Adrenal gland (tissue), 9 donors: ENCODE measurements at regions not wholly inside any gene's neighbourhood (a gene's known extent, or its start where the extent isn't known, plus 50 kb on each side); places are given as distances from the start of the nearest gene placed in this dataset.

Experiments
- DNase-seq, 7 donors: peaks; one replicate each; pipeline ENCODE4 v3.0.0-alpha.2; 2019 to 2020
- H3K27ac ChIP-seq, 5 donors: fragments of 200-600 bp; sonication (generic) in 4 of 5; 1 replicate in 3 of 5; 2 replicates in 2 of 5; pipeline versions ENCODE4 v1.5.1 to v1.8.0; 2016 to 2020; ENCODE audit warnings: mild to moderate bottlenecking in 1 of 5
- H3K27me3 ChIP-seq: fragments of 200-600 bp; 2 replicates; pipeline ENCODE4 v1.8.0; 2021
- H3K36me3 ChIP-seq, 2 donors: fragments of 200-600 bp; replicated peaks in 1 of 2; 1 replicate in 1 of 2; 2 replicates in 1 of 2; pipeline versions ENCODE4 v1.5.1 to v1.8.0; 2018 to 2022
- H3K4me1 ChIP-seq, 2 donors: fragments of 200-600 bp; replicated peaks in 1 of 2; 1 replicate in 1 of 2; 2 replicates in 1 of 2; pipeline versions ENCODE4 v1.5.1 to v1.8.0; 2018 to 2021
- H3K4me3 ChIP-seq, 4 donors: fragments of 200-600 bp; sonication (generic) in 3 of 4; one replicate each; pipeline ENCODE4 v1.5.1; 2016 to 2018
- H3K9me3 ChIP-seq, 3 donors: fragments of 200-600 bp; sonication (generic) in 1 of 3; replicated peaks in 1 of 3; 1 replicate in 2 of 3; 2 replicates in 1 of 3; pipeline versions ENCODE4 v1.5.1 to v1.8.0; 2016 to 2021
- CTCF ChIP-seq, 6 experiments: fragments of 450-650 bp in 4 of 6; fragments of 200-600 bp in 2 of 6; sonication (generic) in 1 of 6; IDR thresholded peaks; 1 replicate in 5 of 6; 2 replicates in 1 of 6; pipeline versions ENCODE4 v1.5.1 to v1.8.0; 2016 to 2021; ENCODE audit warnings: antibody characterized with exemption in 6 of 6, mild to moderate bottlenecking in 2 of 6, moderate library complexity in 1 of 6
- POLR2A ChIP-seq, 2 donors: fragments of 450-650 bp; IDR thresholded peaks; one replicate each; pipeline ENCODE4 v1.6.1; 2017; ENCODE audit warnings: antibody characterized with exemption in 2 of 2, mild to moderate bottlenecking in 2 of 2, moderate library complexity in 1 of 2
- WGBS, 4 donors: extraction: QIAGEN DNeasy Blood & Tissue Kit in 2 of 4; methylation state at CpG; one replicate each; pipeline versions ENCODE4 v1.1.5 to v1.1.7; 2013 to 2017; 5-methylcytosine and 5-hydroxymethylcytosine counted together
- intact Hi-C, 2 donors: fragments of 100-400 bp; cut with DNase I; formaldehyde crosslinking; loops; one replicate each; pipeline versions ENCODE4 v1.14.1 to v1.15.0; 2022 to 2023
- donor health status: healthy with polysubstance abuse.
- donor health status: Bipolar disorder and iron deficiency.
- donor health status: DM: yes; HTN: yes; CAD: no.
- donor health status: DM: no; HTN: no; CAD: no.
- donor health status: DM: no; HTN: no; CAD: no.

GRCh38 chr1:29586991-29587745 is 350.8 kb downstream of the PTPRU start:
- H3K4me1 ChIP-seq: no peaks in the 10 kb centered on the region
- intact Hi-C loops: no loop called here
- 58 to 76% (median 70%) methylated on average over 3 to 4 of the region's 4 CpGs for WGBS, 4 donors
- H3K27ac ChIP-seq: no peak overlapping the region
- H3K36me3 ChIP-seq: no peaks in the 10 kb centered on the region
- H3K4me3 ChIP-seq: no peak overlapping the region
- no peaks in the 10 kb centered on the region for H3K9me3 ChIP-seq
- H3K27me3 ChIP-seq: no peaks in the 10 kb centered on the region
- DNase-seq: no peak
- TF ChIP-seq CTCF (IDR thresholded peaks at IDR 0.05): no peak
- no peak for TF ChIP-seq POLR2A (IDR thresholded peaks at IDR 0.05)

- 70 to 86% (median 78%) methylated on average over 3 to 5 of the region's 5 CpGs for WGBS, 4 donors
These were observed 349.9 kb downstream of the PTPRU start for GRCh38 chr1:29586215-29586614.

GRCh38 chr1:29585656-29586055 is 349.3 kb downstream of the PTPRU start:
- no peak overlapping the region for H3K4me3 ChIP-seq
- WGBS, 4 donors: 40 to 92% (median 83%) methylated on average over 1 to 6 of the region's 6 CpGs

More at GRCh38 chr1:29586215-29586614, 349.9 kb downstream of the PTPRU start:
- H3K27me3 ChIP-seq: no peaks in the 10 kb centered on the region
- H3K4me1 ChIP-seq: no peaks in the 10 kb centered on the region
- H3K9me3 ChIP-seq: no peaks in the 10 kb centered on the region
- TF ChIP-seq POLR2A (IDR thresholded peaks at IDR 0.05): no peak
- no peak for TF ChIP-seq CTCF (IDR thresholded peaks at IDR 0.05)
- H3K27ac ChIP-seq: no peak overlapping the region
- no peaks in the 10 kb centered on the region for H3K36me3 ChIP-seq
- intact Hi-C loops: no loop called here
- no peak for DNase-seq
- no peak overlapping the region for H3K4me3 ChIP-seq

GRCh38 chr1:29585201-29585600 is 348.9 kb downstream of the PTPRU start:
- no peak overlapping the region for H3K4me3 ChIP-seq
- no peaks in the 10 kb centered on the region for H3K27me3 ChIP-seq
- 53 to 79% (median 75%) methylated on average over 3 to 7 of the region's 7 CpGs for whole genome bisulfite sequencing, 4 donors
- H3K4me1 ChIP-seq: no peaks in the 10 kb centered on the region
- DNase-seq: no peak
- TF ChIP-seq CTCF (IDR thresholded peaks at IDR 0.05) (no peak), POLR2A (IDR thresholded peaks at IDR 0.05) (no peak)
- no peak overlapping the region for H3K27ac ChIP-seq
- no peaks in the 10 kb centered on the region for H3K9me3 ChIP-seq
- no peaks in the 10 kb centered on the region for H3K36me3 ChIP-seq
- intact Hi-C loops: no loop called here

More at GRCh38 chr1:29585656-29586055, 349.3 kb downstream of the PTPRU start:
- no peak for DNase-seq
- Histone ChIP-seq H3K36me3 (no peaks in the 10 kb centered on the region), H3K9me3 (no peaks in the 10 kb centered on the region), H3K4me1 (no peaks in the 10 kb centered on the region), H3K27ac (no peak overlapping the region), H3K27me3 (no peaks in the 10 kb centered on the region)
- intact Hi-C loops: no loop called here
- TF ChIP-seq POLR2A (IDR thresholded peaks at IDR 0.05) (no peak), CTCF (IDR thresholded peaks at IDR 0.05) (no peak)
